Ishikawa (cell line): ENCODE measurements at regions not wholly inside any gene's neighbourhood (a gene's known extent, or its start where the extent isn't known, plus 50 kb on each side); places are given as distances from the start of the nearest gene placed in this dataset.

Source experiments
- EP300 ChIP-seq: IDR thresholded peaks from 2 replicates; pipeline ENCODE4 v1.6.1; 2012; ENCODE audit warnings: borderline replicate concordance
- MAX ChIP-seq: IDR thresholded peaks from 2 replicates; pipeline ENCODE4 v1.6.1; 2012
- RAD21 ChIP-seq: IDR thresholded peaks from 2 replicates; pipeline ENCODE4 v1.6.1; 2012; ENCODE audit warnings: low read depth
- REST ChIP-seq: IDR thresholded peaks from 2 replicates; pipeline ENCODE4 v1.6.1; 2012; ENCODE audit warnings: low read depth, mild to moderate bottlenecking
- TAF1 ChIP-seq: IDR thresholded peaks from 2 replicates; pipeline ENCODE4 v1.6.1; 2012; ENCODE audit warnings: low read depth, mild to moderate bottlenecking
- TCF12 ChIP-seq: IDR thresholded peaks from 2 replicates; pipeline ENCODE4 v1.6.1; 2012; ENCODE audit warnings: low read depth
- YY1 ChIP-seq: IDR thresholded peaks from 2 replicates; pipeline ENCODE4 v1.6.1; 2012; ENCODE audit warnings: low read depth

- TF ChIP-seq RAD21 (no peak), MAX (no peak), EP300 (no peak), TAF1 (no peak), REST (no peak), YY1 (no peak), TCF12 (no peak)
Observed at GRCh38 chr2:147789287-147789686, 55.5 kb upstream of the ACVR2A start.
